ENCODE measurements at regions not wholly inside any gene's neighbourhood (a gene's known extent, or its start where the extent isn't known, plus 50 kb on each side); places are given as distances from the start of the nearest gene placed in this dataset.

DNA sequence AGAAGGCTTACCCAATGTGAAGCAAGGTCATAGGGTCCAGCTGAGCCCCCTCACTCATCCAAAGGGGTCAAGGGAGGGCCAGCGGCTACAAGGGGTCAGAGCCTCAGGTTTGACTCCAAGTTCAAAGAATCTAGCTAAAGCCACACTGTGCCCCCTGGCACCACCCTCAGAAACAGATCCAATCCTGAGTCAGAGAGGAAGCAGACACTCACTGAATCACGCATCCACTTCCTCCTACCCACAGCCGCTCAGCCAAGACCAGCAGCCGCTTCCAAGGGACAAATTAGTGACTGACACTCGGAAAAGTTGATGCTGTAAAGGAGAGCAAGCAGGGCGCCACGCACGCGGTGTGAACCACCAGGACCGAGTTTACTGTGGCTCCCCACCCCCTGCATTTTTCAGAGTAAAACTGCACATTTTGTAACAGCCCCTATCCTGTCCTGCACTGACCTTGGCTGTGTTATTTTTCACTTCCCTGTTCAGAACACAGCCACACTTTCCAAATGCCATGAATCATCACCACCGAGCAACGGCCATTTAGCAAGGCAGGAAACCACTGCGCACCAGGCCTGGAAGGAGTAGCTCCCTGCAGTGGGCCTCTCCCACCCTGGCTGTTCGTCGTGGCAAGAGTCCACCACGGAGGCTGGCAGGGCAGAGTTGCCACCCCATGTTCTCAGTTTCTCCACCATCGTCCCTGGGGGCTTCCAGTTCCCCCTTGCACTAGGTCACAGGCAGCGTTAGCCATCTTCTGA is 147.8 kb downstream of the TOMM20 start:
- Histone ChIP-seq H3K27ac (ENCODE audit: low read depth, low read length) (no peak overlapping the region), H3K9me3 (ENCODE audit: control insufficient read depth in 2 of 3, low read length in 3 of 3) (no peaks in the 10 kb centered on the region), H3K36me3 (ENCODE audit: control insufficient read depth in 2 of 3, insufficient read depth in 3 of 3, low read length in 3 of 3) (no peaks in the 10 kb centered on the region), H3K27me3 (ENCODE audit: control insufficient read depth in 2 of 2, insufficient read depth in 2 of 2, low read length in 2 of 2) (no peaks in the 10 kb centered on the region), H3K4me1 (ENCODE audit: control insufficient read depth in 2 of 2, insufficient read depth in 2 of 2, low read length in 2 of 2) (peaks cover 34 to 42% of the 10 kb centered on the region in 2 donors), H3K4me3 (ENCODE audit: low read length) (no peak overlapping the region)
- intact Hi-C loops (cut with micrococcal nuclease): loop anchor here in 1 of 2 donors (1.0 kb wide), 1 partner anchor 30 kb away; no protein-coding TSS in a partner anchor
- Mint-ChIP-seq H3K4me1 (peaks cover 44 to 78% (median 47%) of the 10 kb centered on the region in 7 donors), H3K27me3 (no peaks in the 10 kb centered on the region), H3K9me3 (peaks cover 0 to 2% (median 0%) of the 10 kb centered on the region in 11 donors), H3K36me3 (peaks cover 0 to 6% (median 0%) of the 10 kb centered on the region in 5 donors), H3K4me3 (peak overlapping the region in 9 of 10 donors; percentile 24 to 72 (median 53)), H3K27ac (peak overlapping the region; percentile 36 to 94 (median 79))
- peak; percentile 76 for ATAC-seq
- POLR2A ChIA-PET: interaction anchor here (0.5 to 1.8 kb wide), 6 partner anchors 8 to 87 kb away, joined by 3 to 5 read pairs (median 3); no protein-coding TSS in a partner anchor
- CTCF ChIA-PET: interaction anchor here (0.6 to 1.1 kb wide), 2 partner anchors 14 to 31 kb away, joined by 3 to 5 read pairs; no protein-coding TSS in a partner anchor
- peak in 2 of 9 donors; percentile 46 to 77 for DNase-seq

- Histone ChIP-seq H3K36me3 (ENCODE audit: control insufficient read depth in 2 of 3, insufficient read depth in 3 of 3, low read length in 3 of 3) (no peaks in the 10 kb centered on the region), H3K4me1 (ENCODE audit: control insufficient read depth in 2 of 2, insufficient read depth in 2 of 2, low read length in 2 of 2) (peaks cover 34 to 42% of the 10 kb centered on the region in 2 donors), H3K9me3 (ENCODE audit: control insufficient read depth in 2 of 3, low read length in 3 of 3) (no peaks in the 10 kb centered on the region), H3K4me3 (ENCODE audit: low read length) (no peak overlapping the region), H3K27ac (ENCODE audit: low read depth, low read length) (no peak overlapping the region), H3K27me3 (ENCODE audit: control insufficient read depth in 2 of 2, insufficient read depth in 2 of 2, low read length in 2 of 2) (no peaks in the 10 kb centered on the region)
- DNase-seq: no peak
- POLR2A ChIA-PET: interaction anchor here (0.5 to 2.3 kb wide), 11 partner anchors 9 to 371 kb away, joined by 3 to 8 read pairs (median 5); partner anchors contain the start of gene IRF2BP2
- H3K4me3 Mint-ChIP-seq: peak overlapping the region; percentile 24 to 72 (median 53)
- peak overlapping the region; percentile 36 to 94 (median 79) for H3K27ac Mint-ChIP-seq
- peaks cover 0 to 5% (median 0%) of the 10 kb centered on the region in 11 donors for H3K9me3 Mint-ChIP-seq
- CTCF ChIA-PET: interaction anchor here (1.1 to 1.2 kb wide), 2 partner anchors 10 to 32 kb away, joined by 3 read pairs; no protein-coding TSS in a partner anchor
- H3K36me3 Mint-ChIP-seq: peaks cover 0 to 8% (median 0%) of the 10 kb centered on the region in 5 donors
- peaks cover 44 to 82% (median 47%) of the 10 kb centered on the region in 7 donors for H3K4me1 Mint-ChIP-seq
- ATAC-seq: no peak
- intact Hi-C loops (cut with micrococcal nuclease): loop anchor here in 1 of 2 donors (1.0 kb wide), 1 partner anchor 31 kb away; no protein-coding TSS in a partner anchor
- no peaks in the 10 kb centered on the region for H3K27me3 Mint-ChIP-seq
Measured at GRCh38 chr1:234980291-234980644, 148.4 kb downstream of the TOMM20 start.

GRCh38 chr1:234979296-234980279 is 149.0 kb downstream of the TOMM20 start:
- intact Hi-C loops (cut with micrococcal nuclease): loop anchor here (1.0 to 2.0 kb wide), 5 partner anchors 16 to 53 kb away; no protein-coding TSS in a partner anchor
- ATAC-seq: no peak
- Mint-ChIP-seq H3K9me3 (peaks cover 0 to 5% (median 0%) of the 10 kb centered on the region in 11 donors), H3K36me3 (peaks cover 0 to 9% (median 0%) of the 10 kb centered on the region in 5 donors), H3K27me3 (no peaks in the 10 kb centered on the region), H3K27ac (peak overlapping the region; percentile 66 to 94 (median 81)), H3K4me3 (peak overlapping the region; percentile 43 to 78 (median 69)), H3K4me1 (peaks cover 43 to 83% (median 48%) of the 10 kb centered on the region in 7 donors)
- peaks cover 34 to 47% of the 10 kb centered on the region in 2 donors for H3K4me1 ChIP-seq (ENCODE audit: control insufficient read depth in 2 of 2, insufficient read depth in 2 of 2, low read length in 2 of 2)
- H3K4me3 ChIP-seq (ENCODE audit: low read length): no peak overlapping the region
- CTCF ChIA-PET: interaction anchor here (0.6 to 1.2 kb wide), 6 partner anchors 9 to 379 kb away, joined by 3 to 7 read pairs (median 3); no protein-coding TSS in a partner anchor
- peak overlapping the region; percentile 18 for H3K27ac ChIP-seq (ENCODE audit: low read depth, low read length)
- POLR2A ChIA-PET: interaction anchor here (0.7 to 2.3 kb wide), 13 partner anchors 10 to 373 kb away, joined by 3 to 8 read pairs (median 4); partner anchors contain the start of gene IRF2BP2
- no peaks in the 10 kb centered on the region for H3K27me3 ChIP-seq (ENCODE audit: control insufficient read depth in 2 of 2, insufficient read depth in 2 of 2, low read length in 2 of 2)
- H3K9me3 ChIP-seq (ENCODE audit: control insufficient read depth in 2 of 3, low read length in 3 of 3): no peaks in the 10 kb centered on the region
- DNase-seq: peak in 2 of 9 donors; percentile 20 to 24
- no peaks in the 10 kb centered on the region for H3K36me3 ChIP-seq (ENCODE audit: control insufficient read depth in 2 of 3, insufficient read depth in 3 of 3, low read length in 3 of 3)

DNA sequence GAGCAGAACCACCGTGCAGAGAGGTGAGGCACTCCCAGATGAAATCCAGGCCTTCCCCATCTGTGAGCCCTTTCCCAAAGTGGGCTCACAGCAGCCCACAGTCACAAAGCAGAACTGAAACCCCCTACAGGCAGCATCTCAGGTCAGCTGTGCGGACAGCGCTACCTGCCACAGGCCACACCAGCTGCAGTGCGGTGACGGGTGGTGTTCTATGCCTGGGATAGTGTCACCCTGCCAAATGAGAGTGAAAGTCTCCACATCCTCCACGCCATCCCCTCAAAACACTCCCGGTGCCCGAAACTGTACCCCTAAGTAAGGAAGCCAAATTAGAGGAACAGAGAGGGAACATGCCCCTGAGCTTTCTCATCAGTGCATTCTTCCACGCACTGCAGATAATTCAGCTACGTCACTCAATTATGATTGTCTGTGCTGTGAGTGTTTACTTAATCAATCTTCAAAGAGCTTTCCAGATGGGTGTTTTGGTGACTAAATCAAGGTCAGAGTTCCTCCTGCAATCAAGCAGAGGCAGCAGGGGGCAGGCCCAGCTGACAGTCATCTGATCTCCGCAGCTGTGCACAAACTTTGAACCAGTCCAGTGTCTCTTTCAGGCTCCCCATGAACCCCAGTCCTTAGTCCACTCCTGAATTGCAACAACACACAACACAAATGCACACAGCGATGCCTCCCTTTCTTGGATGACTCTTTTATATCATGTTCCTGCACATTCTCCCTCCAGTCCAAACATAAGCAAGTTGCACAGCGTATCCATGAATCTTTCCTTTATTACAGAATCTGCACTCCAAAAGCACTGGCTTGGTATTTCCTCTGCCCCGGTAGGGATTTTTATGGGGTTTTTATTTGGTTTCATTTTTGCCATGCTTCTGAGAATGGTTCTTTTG is 150.0 kb downstream of the TOMM20 start:
- Histone ChIP-seq H3K4me1 (ENCODE audit: control insufficient read depth in 2 of 2, insufficient read depth in 2 of 2, low read length in 2 of 2) (peaks cover 34 to 48% of the 10 kb centered on the region in 2 donors), H3K27ac (ENCODE audit: low read depth, low read length) (peak overlapping the region; percentile 18), H3K36me3 (ENCODE audit: control insufficient read depth in 2 of 3, insufficient read depth in 3 of 3, low read length in 3 of 3) (no peaks in the 10 kb centered on the region), H3K27me3 (ENCODE audit: control insufficient read depth in 2 of 2, insufficient read depth in 2 of 2, low read length in 2 of 2) (no peaks in the 10 kb centered on the region), H3K9me3 (ENCODE audit: control insufficient read depth in 2 of 3, low read length in 3 of 3) (no peaks in the 10 kb centered on the region), H3K4me3 (ENCODE audit: low read length) (no peak overlapping the region)
- peaks cover 0 to 5% (median 0%) of the 10 kb centered on the region in 11 donors for H3K9me3 Mint-ChIP-seq
- peak; percentile 62 for ATAC-seq
- peak in 4 of 9 donors; percentile 9 to 49 (median 40) for DNase-seq
- H3K4me3 Mint-ChIP-seq: peak overlapping the region; percentile 16 to 78 (median 69)
- ChIA-PET CTCF (interaction anchor here (0.6 to 1.1 kb wide), 5 partner anchors 14 to 379 kb away, joined by 3 to 7 read pairs (median 3); no protein-coding TSS in a partner anchor), POLR2A (interaction anchor here (0.9 to 2.3 kb wide), 10 partner anchors 9 to 372 kb away, joined by 3 to 8 read pairs (median 4); partner anchors contain the start of gene IRF2BP2)
- H3K36me3 Mint-ChIP-seq: peaks cover 0 to 7% (median 0%) of the 10 kb centered on the region in 5 donors
- intact Hi-C loops (cut with micrococcal nuclease): loop anchor here (1.0 to 2.0 kb wide), 4 partner anchors 15 to 52 kb away; no protein-coding TSS in a partner anchor
- H3K4me1 Mint-ChIP-seq: peaks cover 38 to 79% (median 45%) of the 10 kb centered on the region in 7 donors
- H3K27ac Mint-ChIP-seq: peak overlapping the region; percentile 66 to 94 (median 81)
- no peaks in the 10 kb centered on the region for H3K27me3 Mint-ChIP-seq

DNA sequence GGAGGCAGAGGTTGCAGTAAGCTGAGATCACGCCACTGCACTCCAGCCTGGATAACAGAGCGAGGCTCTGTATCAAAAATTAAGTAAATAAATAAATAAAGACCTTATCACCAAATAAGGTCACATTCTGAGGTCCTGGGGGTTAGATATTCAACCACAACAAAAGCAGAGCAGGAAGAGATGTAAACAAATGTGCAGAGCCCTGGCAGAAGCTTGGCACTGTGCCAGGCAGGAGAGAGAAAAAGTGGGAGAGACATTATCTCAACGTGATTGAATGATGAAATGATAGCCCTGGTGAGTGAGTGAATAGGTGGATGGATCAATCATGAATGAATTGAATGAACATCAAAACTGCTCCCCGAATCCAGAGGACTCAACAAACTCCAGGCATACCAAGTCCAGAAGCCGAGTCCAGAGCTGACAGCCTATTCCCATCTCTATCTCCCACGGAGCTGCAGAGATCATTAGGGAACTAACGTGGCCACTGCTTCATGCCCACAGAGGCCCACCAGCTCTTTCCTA is 150.7 kb downstream of the TOMM20 start:
- Mint-ChIP-seq H3K4me1 (peaks cover 38 to 81% (median 45%) of the 10 kb centered on the region in 7 donors), H3K36me3 (peaks cover 0 to 7% (median 0%) of the 10 kb centered on the region in 5 donors), H3K27ac (peak overlapping the region in 8 of 9 donors; percentile 26 to 94 (median 78)), H3K9me3 (peaks cover 0 to 5% (median 0%) of the 10 kb centered on the region in 11 donors), H3K27me3 (no peaks in the 10 kb centered on the region), H3K4me3 (peak overlapping the region; percentile 16 to 78 (median 65))
- ATAC-seq (no peak), DNase-seq (no peak)
- ChIA-PET POLR2A (interaction anchor here (0.9 to 2.3 kb wide), 5 partner anchors 8 to 369 kb away, joined by 3 to 7 read pairs (median 3); no protein-coding TSS in a partner anchor), CTCF (interaction anchor here (1.0 to 1.1 kb wide), 2 partner anchors 15 to 34 kb away, joined by 3 to 7 read pairs; no protein-coding TSS in a partner anchor)
- intact Hi-C loops (cut with micrococcal nuclease): loop anchor here (2.0 kb wide), 3 partner anchors 15 to 51 kb away; no protein-coding TSS in a partner anchor
- Histone ChIP-seq H3K4me1 (ENCODE audit: control insufficient read depth in 2 of 2, insufficient read depth in 2 of 2, low read length in 2 of 2) (peaks cover 34 to 49% of the 10 kb centered on the region in 2 donors), H3K36me3 (ENCODE audit: control insufficient read depth in 2 of 3, insufficient read depth in 3 of 3, low read length in 3 of 3) (no peaks in the 10 kb centered on the region), H3K9me3 (ENCODE audit: control insufficient read depth in 2 of 3, low read length in 3 of 3) (no peaks in the 10 kb centered on the region), H3K27ac (ENCODE audit: low read depth, low read length) (no peak overlapping the region), H3K27me3 (ENCODE audit: control insufficient read depth in 2 of 2, insufficient read depth in 2 of 2, low read length in 2 of 2) (no peaks in the 10 kb centered on the region), H3K4me3 (ENCODE audit: low read length) (no peak overlapping the region)
